H9 (cell line): ENCODE measurements at regions not wholly inside any gene's neighbourhood (a gene's known extent, or its start where the extent isn't known, plus 50 kb on each side); places are given as distances from the start of the nearest gene placed in this dataset.

ENCODE experiments used
- DNase-seq: peaks from one replicate; pipeline ENCODE4 v3.0.0-alpha.2; 2017
- H2AFZ ChIP-seq: one replicate; pipeline ENCODE4 v1.6.1; 2013; ENCODE audit warnings: mild to moderate bottlenecking, low read length, control low read depth, moderate library complexity
- H2AK5ac ChIP-seq: 2 replicates; pipeline ENCODE4 v1.6.1; 2013; ENCODE audit warnings: low read length, control low read depth, mixed read lengths; ENCODE audit not compliant: insufficient read length
- H2BK120ac ChIP-seq: one replicate; pipeline ENCODE4 v1.6.1; 2013; ENCODE audit warnings: low read depth, mild to moderate bottlenecking, low read length, control low read depth, inconsistent platforms; ENCODE audit not compliant: poor library complexity, severe bottlenecking
- H2BK12ac ChIP-seq: 2 replicates; pipeline ENCODE4 v1.6.1; 2013; ENCODE audit warnings: low read length, control low read depth, mixed read lengths, low read depth; ENCODE audit not compliant: insufficient read length
- H2BK15ac ChIP-seq: 2 replicates; pipeline ENCODE4 v1.6.1; 2013; ENCODE audit warnings: low read depth, low read length, control low read depth
- H2BK20ac ChIP-seq: one replicate; pipeline ENCODE4 v1.6.1; 2013; ENCODE audit warnings: low read depth, mild to moderate bottlenecking, low read length, control low read depth, inconsistent platforms; ENCODE audit not compliant: poor library complexity, severe bottlenecking
- H2BK5ac ChIP-seq: 2 replicates; pipeline ENCODE4 v1.6.1; 2013; ENCODE audit warnings: low read length, control low read depth, mixed read lengths; ENCODE audit not compliant: insufficient read length
- H3K14ac ChIP-seq: 2 replicates; pipeline ENCODE4 v1.6.1; 2013; ENCODE audit warnings: low read length, control low read depth; ENCODE audit not compliant: insufficient read depth
- H3K18ac ChIP-seq: 2 replicates; pipeline ENCODE4 v1.6.1; 2013; ENCODE audit warnings: low read depth, mild to moderate bottlenecking, mixed read lengths, low read length, control low read depth; ENCODE audit not compliant: insufficient read length
- H3K23ac ChIP-seq: 2 replicates; pipeline ENCODE4 v1.6.1; 2013; ENCODE audit warnings: low read length, control low read depth, mixed read lengths, low read depth; ENCODE audit not compliant: insufficient read length
- H3K23me2 ChIP-seq: 2 replicates; pipeline ENCODE4 v1.6.1; 2013; ENCODE audit warnings: low read depth, mild to moderate bottlenecking, mixed read lengths, low read length, control low read depth; ENCODE audit not compliant: insufficient read length, poor library complexity, severe bottlenecking
- H3K27ac ChIP-seq: 2 replicates; pipeline ENCODE4 v1.5.1; 2013; ENCODE audit warnings: low read length, control low read depth, mixed read lengths, low read depth; ENCODE audit not compliant: insufficient read length
- H3K27me3 ChIP-seq: 2 replicates; pipeline ENCODE4 v1.6.1; 2013; ENCODE audit warnings: low read length, control low read depth, inconsistent platforms; ENCODE audit not compliant: insufficient read depth
- H3K4ac ChIP-seq: 2 replicates; pipeline ENCODE4 v1.6.1; 2013; ENCODE audit warnings: low read depth, mild to moderate bottlenecking, control low read depth, inconsistent platforms, low read length, moderate library complexity
- H3K4me1 ChIP-seq: 2 replicates; pipeline ENCODE4 v1.6.1; 2013; ENCODE audit warnings: low read length, control low read depth, inconsistent platforms; ENCODE audit not compliant: insufficient read depth
- H3K4me2 ChIP-seq: 2 replicates; pipeline ENCODE4 v1.6.1; 2013; ENCODE audit warnings: low read length, control low read depth, mixed read lengths; ENCODE audit not compliant: insufficient read length, insufficient read depth
- H3K56ac ChIP-seq: 2 replicates; pipeline ENCODE4 v1.6.1; 2013; ENCODE audit warnings: low read depth, mild to moderate bottlenecking, mixed read lengths, low read length, control low read depth; ENCODE audit not compliant: insufficient read length
- H3K79me1 ChIP-seq: 2 replicates; pipeline ENCODE4 v1.6.1; 2013; ENCODE audit warnings: low read depth, mild to moderate bottlenecking, moderate library complexity, low read length, control low read depth, inconsistent platforms; ENCODE audit not compliant: insufficient read depth, poor library complexity, severe bottlenecking
- H3K79me2 ChIP-seq: 2 replicates; pipeline ENCODE4 v1.6.1; 2013; ENCODE audit warnings: low read length, control low read depth, inconsistent platforms; ENCODE audit not compliant: insufficient read depth
- H3K9ac ChIP-seq: 2 replicates; pipeline ENCODE4 v1.6.1; 2013; ENCODE audit warnings: low read length, control low read depth, mixed read lengths; ENCODE audit not compliant: insufficient read length; ENCODE audit errors: extremely low read depth
- H3K9me3 ChIP-seq: one replicate; pipeline ENCODE4 v1.6.1; 2013; ENCODE audit warnings: low read depth, low read length, inconsistent platforms; ENCODE audit not compliant: control insufficient read depth
- H3T11ph ChIP-seq: one replicate; pipeline ENCODE4 v1.6.1; 2013; ENCODE audit warnings: mild to moderate bottlenecking, low read length, control low read depth, inconsistent platforms
- H4K20me1 ChIP-seq: one replicate; pipeline ENCODE4 v1.6.1; 2013; ENCODE audit not compliant: control insufficient read depth, insufficient read length, insufficient read depth
- H4K5ac ChIP-seq: 2 replicates; pipeline ENCODE4 v1.6.1; 2013; ENCODE audit warnings: low read depth, mild to moderate bottlenecking, mixed read lengths, low read length, control low read depth; ENCODE audit not compliant: insufficient read length
- H4K8ac ChIP-seq: replicated peaks from 2 replicates; pipeline ENCODE4 v1.6.1; 2013; ENCODE audit warnings: low read length, control low read depth, mixed read lengths, low read depth; ENCODE audit not compliant: insufficient read length
- H4K91ac ChIP-seq: 2 replicates; pipeline ENCODE4 v1.6.1; 2013; ENCODE audit warnings: low read depth, mild to moderate bottlenecking, moderate library complexity, mixed read lengths, low read length, control low read depth; ENCODE audit not compliant: insufficient read length
- H3K27ac Mint-ChIP-seq, 3 experiments: 2 replicates in 2 of 3; 3 replicates in 1 of 3; pipeline ENCODE4 v1.8.0; 2020 to 2021; ENCODE audit warnings: mixed read lengths in 3 of 3, mild to moderate bottlenecking in 1 of 3, moderate library complexity in 1 of 3
- H3K27me3 Mint-ChIP-seq: 2 replicates; pipeline ENCODE4 v1.8.0; 2021; ENCODE audit warnings: low read depth, mild to moderate bottlenecking, moderate library complexity, mixed read lengths
- H3K36me3 Mint-ChIP-seq, 3 experiments: 2 replicates in 2 of 3; 3 replicates in 1 of 3; pipeline ENCODE4 v1.8.0; 2020 to 2021; ENCODE audit warnings: low read depth in 3 of 3, mixed read lengths in 3 of 3; ENCODE audit not compliant: insufficient read depth in 1 of 3
- H3K4me1 Mint-ChIP-seq, 2 experiments: 2 replicates each; pipeline ENCODE4 v1.8.0; 2020; ENCODE audit warnings: mixed read lengths in 2 of 2
- H3K4me3 Mint-ChIP-seq, 2 experiments: 2 replicates in 1 of 2; 3 replicates in 1 of 2; pipeline ENCODE4 v1.8.0; 2020 to 2021; ENCODE audit warnings: mild to moderate bottlenecking in 2 of 2, mixed read lengths in 2 of 2, moderate library complexity in 1 of 2
- H3K9me3 Mint-ChIP-seq, 2 experiments: 2 replicates in 1 of 2; 3 replicates in 1 of 2; pipeline ENCODE4 v1.8.0; 2020; ENCODE audit warnings: mild to moderate bottlenecking in 2 of 2, mixed read lengths in 2 of 2, moderate library complexity in 1 of 2
- CTCF ChIP-seq: fragments of 200-600 bp; sonication (generic); conservative IDR thresholded peaks from 3 replicates; pipeline ENCODE4 v1.8.0; 2021; ENCODE audit warnings: antibody characterized with exemption, mild to moderate bottlenecking
- WGBS: extraction: QIAGEN DNeasy Blood & Tissue Kit; methylation state at CpG from one replicate; pipeline ENCODE4 v1.1.7; 2013; ENCODE audit warnings: missing lambda C conversion rate, low lambda C conversion rate, mixed read lengths; ENCODE audit not compliant: insufficient read length; ENCODE audit errors: extremely low coverage; 5-methylcytosine and 5-hydroxymethylcytosine counted together

- Histone ChIP-seq H2BK120ac (no peak overlapping the region), H2BK12ac (no peak overlapping the region), H3K23ac (no peak overlapping the region), H4K8ac (no peak overlapping the region), H3K56ac (no peak overlapping the region), H3K9me3 (no peaks in the 10 kb centered on the region), H3K27me3 (no peaks in the 10 kb centered on the region), H2AFZ (no peak overlapping the region), H3K18ac (no peak overlapping the region), H3K23me2 (no peaks in the 10 kb centered on the region), H3K4me1 (no peaks in the 10 kb centered on the region), H4K5ac (no peak overlapping the region), H3K9ac (no peak overlapping the region), H2AK5ac (no peak overlapping the region), H3K27ac (no peak overlapping the region), H3T11ph (no peak overlapping the region), H4K91ac (no peak overlapping the region), H2BK20ac (no peak overlapping the region), H3K79me1 (no peaks in the 10 kb centered on the region), H4K20me1 (no peaks in the 10 kb centered on the region), H3K79me2 (no peaks in the 10 kb centered on the region), H3K4me2 (no peak overlapping the region), H2BK15ac (no peak overlapping the region), H3K4ac (no peak overlapping the region), H2BK5ac (no peak overlapping the region), H3K14ac (no peak overlapping the region)
- no peak for TF ChIP-seq CTCF
- no peak overlapping the region for H3K4me3 Mint-ChIP-seq
- WGBS: no CpG with 5 or more reads among the region's 1 CpG
- H3K27me3 Mint-ChIP-seq: no peaks in the 10 kb centered on the region
- no peaks in the 10 kb centered on the region for H3K4me1 Mint-ChIP-seq
- peaks cover 16 to 17% of the 10 kb centered on the region in 2 experiments; a peak in 4 of 5 replicates for H3K9me3 Mint-ChIP-seq
- peaks cover 2 to 6% (median 4%) of the 10 kb centered on the region in 3 experiments; a peak in 4 of 7 replicates for H3K36me3 Mint-ChIP-seq
- DNase-seq: no peak
- no peak overlapping the region for H3K27ac Mint-ChIP-seq
Measured at GRCh38 chr3:94978084-94978483, 915.2 kb downstream of the NSUN3 start.
